Thyroid gland (tissue), 4 donors: ENCODE measurements at regions not wholly inside any gene's neighbourhood (a gene's known extent, or its start where the extent isn't known, plus 50 kb on each side); places are given as distances from the start of the nearest gene placed in this dataset.

Experiments used
- CTCF ChIP-seq, 6 experiments: fragments of 200-600 bp in 3 of 6; fragments of 450-650 bp in 3 of 6; sonication (generic) in 3 of 6; IDR thresholded peaks; one replicate each; pipeline ENCODE4 v1.5.1; 2016 to 2019; ENCODE audit warnings: antibody characterized with exemption in 6 of 6, mild to moderate bottlenecking in 2 of 6, inconsistent platforms in 1 of 6, moderate library complexity in 1 of 6
- POLR2A ChIP-seq, 2 donors: fragments of 450-650 bp; IDR thresholded peaks; one replicate each; pipeline ENCODE4 v1.6.1; 2017; ENCODE audit warnings: antibody characterized with exemption in 2 of 2, mild to moderate bottlenecking in 2 of 2, moderate library complexity in 1 of 2

- no peak for TF ChIP-seq POLR2A (IDR thresholded peaks at IDR 0.05)
- TF ChIP-seq CTCF (IDR thresholded peaks at IDR 0.05), result no peak
These were observed 201.9 kb upstream of the TRPM3 start for GRCh38 chr9:71323357-71323756.
